ENCODE measurements at regions not wholly inside any gene's neighbourhood (a gene's known extent, or its start where the extent isn't known, plus 50 kb on each side); places are given as distances from the start of the nearest gene placed in this dataset.
A peak's percentile ranks its signal among the peaks of the same experiment; 100 is the strongest.

- TF ChIP-seq, protein P1, sequence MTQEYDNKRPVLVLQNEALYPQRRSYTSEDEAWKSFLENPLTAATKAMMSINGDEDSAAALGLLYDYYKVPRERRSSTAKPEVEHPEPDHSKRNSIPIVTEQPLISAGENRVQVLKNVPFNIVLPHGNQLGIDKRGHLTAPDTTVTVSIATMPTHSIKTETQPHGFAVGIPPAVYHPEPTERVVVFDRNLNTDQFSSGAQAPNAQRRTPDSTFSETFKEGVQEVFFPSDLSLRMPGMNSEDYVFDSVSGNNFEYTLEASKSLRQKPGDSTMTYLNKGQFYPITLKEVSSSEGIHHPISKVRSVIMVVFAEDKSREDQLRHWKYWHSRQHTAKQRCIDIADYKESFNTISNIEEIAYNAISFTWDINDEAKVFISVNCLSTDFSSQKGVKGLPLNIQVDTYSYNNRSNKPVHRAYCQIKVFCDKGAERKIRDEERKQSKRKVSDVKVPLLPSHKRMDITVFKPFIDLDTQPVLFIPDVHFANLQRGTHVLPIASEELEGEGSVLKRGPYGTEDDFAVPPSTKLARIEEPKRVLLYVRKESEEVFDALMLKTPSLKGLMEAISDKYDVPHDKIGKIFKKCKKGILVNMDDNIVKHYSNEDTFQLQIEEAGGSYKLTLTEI (CRISPR knock-in tag; conservative IDR thresholded peaks at IDR 0.05), result no peak
- TF ChIP-seq ZNF567 (CRISPR knock-in tag; IDR thresholded peaks at IDR 0.05; ENCODE audit: borderline replicate concordance) (no peak), ZNF564 (CRISPR knock-in tag; IDR thresholded peaks at IDR 0.05) (no peak), ONECUT2 (CRISPR knock-in tag; IDR thresholded peaks at IDR 0.05) (no peak), MTF1 (CRISPR knock-in tag; IDR thresholded peaks at IDR 0.05) (no peak), CREBL2 (CRISPR knock-in tag; IDR thresholded peaks at IDR 0.05; ENCODE audit: borderline replicate concordance) (no peak), ZNF83 (CRISPR knock-in tag; IDR thresholded peaks at IDR 0.05; ENCODE audit: borderline replicate concordance) (no peak), ZBED4 (CRISPR knock-in tag; IDR thresholded peaks at IDR 0.05; ENCODE audit: borderline replicate concordance) (no peak), TCF7 (IDR thresholded peaks at IDR 0.05; ENCODE audit: low read depth) (peak; percentile 31; the same call in 1 of the 2 replicates), ZSCAN31 (CRISPR knock-in tag; IDR thresholded peaks at IDR 0.05; ENCODE audit: low read depth) (no peak), ISL2 (CRISPR knock-in tag; IDR thresholded peaks at IDR 0.05) (no peak; the same call in 1 of the 2 replicates), MAFF (IDR thresholded peaks at IDR 0.05; ENCODE audit: low read depth, low read length) (no peak), TEAD3 (CRISPR knock-in tag; optimal IDR thresholded peaks at IDR 0.05; ENCODE audit: borderline replicate concordance) (peak; percentile 84), CSRNP2 (CRISPR knock-in tag; conservative IDR thresholded peaks at IDR 0.05; ENCODE audit: low read depth) (no peak)
- TF ChIP-seq, protein P2, sequence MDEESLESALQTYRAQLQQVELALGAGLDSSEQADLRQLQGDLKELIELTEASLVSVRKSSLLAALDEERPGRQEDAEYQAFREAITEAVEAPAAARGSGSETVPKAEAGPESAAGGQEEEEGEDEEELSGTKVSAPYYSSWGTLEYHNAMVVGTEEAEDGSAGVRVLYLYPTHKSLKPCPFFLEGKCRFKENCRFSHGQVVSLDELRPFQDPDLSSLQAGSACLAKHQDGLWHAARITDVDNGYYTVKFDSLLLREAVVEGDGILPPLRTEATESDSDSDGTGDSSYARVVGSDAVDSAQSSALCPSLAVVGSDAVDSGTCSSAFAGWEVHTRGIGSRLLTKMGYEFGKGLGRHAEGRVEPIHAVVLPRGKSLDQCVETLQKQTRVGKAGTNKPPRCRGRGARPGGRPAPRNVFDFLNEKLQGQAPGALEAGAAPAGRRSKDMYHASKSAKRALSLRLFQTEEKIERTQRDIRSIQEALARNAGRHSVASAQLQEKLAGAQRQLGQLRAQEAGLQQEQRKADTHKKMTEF (CRISPR knock-in tag; IDR thresholded peaks at IDR 0.05), result peak; percentile 77
- TF ChIP-seq, protein P3, sequence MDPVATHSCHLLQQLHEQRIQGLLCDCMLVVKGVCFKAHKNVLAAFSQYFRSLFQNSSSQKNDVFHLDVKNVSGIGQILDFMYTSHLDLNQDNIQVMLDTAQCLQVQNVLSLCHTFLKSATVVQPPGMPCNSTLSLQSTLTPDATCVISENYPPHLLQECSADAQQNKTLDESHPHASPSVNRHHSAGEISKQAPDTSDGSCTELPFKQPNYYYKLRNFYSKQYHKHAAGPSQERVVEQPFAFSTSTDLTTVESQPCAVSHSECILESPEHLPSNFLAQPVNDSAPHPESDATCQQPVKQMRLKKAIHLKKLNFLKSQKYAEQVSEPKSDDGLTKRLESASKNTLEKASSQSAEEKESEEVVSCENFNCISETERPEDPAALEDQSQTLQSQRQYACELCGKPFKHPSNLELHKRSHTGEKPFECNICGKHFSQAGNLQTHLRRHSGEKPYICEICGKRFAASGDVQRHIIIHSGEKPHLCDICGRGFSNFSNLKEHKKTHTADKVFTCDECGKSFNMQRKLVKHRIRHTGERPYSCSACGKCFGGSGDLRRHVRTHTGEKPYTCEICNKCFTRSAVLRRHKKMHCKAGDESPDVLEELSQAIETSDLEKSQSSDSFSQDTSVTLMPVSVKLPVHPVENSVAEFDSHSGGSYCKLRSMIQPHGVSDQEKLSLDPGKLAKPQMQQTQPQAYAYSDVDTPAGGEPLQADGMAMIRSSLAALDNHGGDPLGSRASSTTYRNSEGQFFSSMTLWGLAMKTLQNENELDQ (CRISPR knock-in tag; IDR thresholded peaks at IDR 0.05; ENCODE audit: borderline replicate concordance), result no peak
These were observed 232.0 kb upstream of the ANKRD55 start (continued) for GRCh38 chr5:56464935-56465768.

Data from HepG2 (cell line).